Uterus (tissue), 2 donors: ENCODE measurements at regions not wholly inside any gene's neighbourhood (a gene's known extent, or its start where the extent isn't known, plus 50 kb on each side); places are given as distances from the start of the nearest gene placed in this dataset.

ENCODE experiments used
- POLR2A ChIP-seq, 2 donors: fragments of 450-650 bp; IDR thresholded peaks; one replicate each; pipeline ENCODE4 v1.6.1; 2016; ENCODE audit warnings: antibody characterized with exemption in 2 of 2, mild to moderate bottlenecking in 1 of 2, moderate library complexity in 1 of 2
- TF ChIP-seq, protein P1 (sequence below), 4 experiments: fragments of 200-600 bp in 2 of 4; fragments of 450-650 bp in 2 of 4; sonication (generic) in 2 of 4; IDR thresholded peaks; one replicate each; pipeline ENCODE4 v1.5.1; 2016 to 2019; ENCODE audit warnings: antibody characterized with exemption in 4 of 4, mild to moderate bottlenecking in 2 of 4, moderate library complexity in 1 of 4

DNA sequence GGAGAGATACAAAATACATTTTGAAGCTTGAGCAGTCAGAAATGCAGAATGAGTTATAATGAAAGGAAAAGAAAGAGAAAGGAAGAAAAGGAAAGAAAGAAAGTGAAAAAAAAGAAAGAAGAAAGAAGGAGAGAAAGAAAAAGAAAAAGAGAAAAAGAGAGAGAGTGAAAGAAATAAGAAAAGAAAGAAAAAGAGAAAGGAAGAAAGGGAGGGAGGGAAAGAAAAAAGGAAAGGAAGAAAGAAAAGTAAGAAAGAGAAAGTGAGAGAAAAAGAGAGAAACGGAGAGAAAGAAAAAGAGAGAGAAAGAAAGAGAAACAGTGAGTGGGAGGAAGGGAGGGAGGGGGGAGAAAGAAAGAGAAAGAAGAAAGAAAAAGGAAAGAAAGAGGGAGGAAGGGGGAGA is 549.9 kb downstream of the GALC start:
- TF ChIP-seq, protein P1, sequence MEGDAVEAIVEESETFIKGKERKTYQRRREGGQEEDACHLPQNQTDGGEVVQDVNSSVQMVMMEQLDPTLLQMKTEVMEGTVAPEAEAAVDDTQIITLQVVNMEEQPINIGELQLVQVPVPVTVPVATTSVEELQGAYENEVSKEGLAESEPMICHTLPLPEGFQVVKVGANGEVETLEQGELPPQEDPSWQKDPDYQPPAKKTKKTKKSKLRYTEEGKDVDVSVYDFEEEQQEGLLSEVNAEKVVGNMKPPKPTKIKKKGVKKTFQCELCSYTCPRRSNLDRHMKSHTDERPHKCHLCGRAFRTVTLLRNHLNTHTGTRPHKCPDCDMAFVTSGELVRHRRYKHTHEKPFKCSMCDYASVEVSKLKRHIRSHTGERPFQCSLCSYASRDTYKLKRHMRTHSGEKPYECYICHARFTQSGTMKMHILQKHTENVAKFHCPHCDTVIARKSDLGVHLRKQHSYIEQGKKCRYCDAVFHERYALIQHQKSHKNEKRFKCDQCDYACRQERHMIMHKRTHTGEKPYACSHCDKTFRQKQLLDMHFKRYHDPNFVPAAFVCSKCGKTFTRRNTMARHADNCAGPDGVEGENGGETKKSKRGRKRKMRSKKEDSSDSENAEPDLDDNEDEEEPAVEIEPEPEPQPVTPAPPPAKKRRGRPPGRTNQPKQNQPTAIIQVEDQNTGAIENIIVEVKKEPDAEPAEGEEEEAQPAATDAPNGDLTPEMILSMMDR (IDR thresholded peaks at IDR 0.05) = no peak
- no peak for TF ChIP-seq POLR2A (IDR thresholded peaks at IDR 0.05)
